T-cell (primary cell): ENCODE measurements at regions not wholly inside any gene's neighbourhood (a gene's known extent, or its start where the extent isn't known, plus 50 kb on each side); places are given as distances from the start of the nearest gene placed in this dataset.

Experiments used
- ATAC-seq, 4 experiments: fragments of 200-7000 bp in 3 of 4; fragments of 150-1000 bp in 1 of 4; cut with Tn5 transposase; replicated peaks in 1 of 4; 1 replicate in 3 of 4; 2 replicates in 1 of 4; pipeline ENCODE4 v1.10.0; 2021; ENCODE audit warnings: moderate library complexity in 3 of 4, mild to moderate bottlenecking in 2 of 4, moderate number of reproducible peaks in 1 of 4
- CTCF ChIA-PET, 2 donors: fragments of 300-600 bp; sonication (Branson Sonifier 250); formaldehyde crosslinking; loops; one replicate each; lab custom pipeline; 2022; ENCODE audit warnings: antibody characterized with exemption in 2 of 2; lab: Charles Lee
- POLR2A ChIA-PET, 2 donors: fragments of 300-600 bp; sonication (Branson Sonifier 250); formaldehyde crosslinking; loops; one replicate each; lab custom pipeline; 2022; ENCODE audit warnings: antibody characterized with exemption in 2 of 2; lab: Charles Lee
- DNase-seq, 35 experiments: peaks; one replicate each; pipeline versions ENCODE4 v3.0.0 to v3.0.0-alpha.2; 2013 to 2023
- H3K27ac ChIP-seq: one replicate; pipeline ENCODE4 v1.5.1; 2013; ENCODE audit warnings: low read length
- H3K27me3 ChIP-seq, 2 experiments: replicated peaks in 1 of 2; 1 replicate in 1 of 2; 2 replicates in 1 of 2; pipeline versions ENCODE4 v1.6.1 to v1.7.0; 2013; ENCODE audit warnings: low read length in 1 of 2, mixed read lengths in 1 of 2; ENCODE audit not compliant: control insufficient read depth in 2 of 2, insufficient read depth in 2 of 2; ENCODE audit errors: extremely low read depth in 1 of 2
- H3K36me3 ChIP-seq, 2 donors: 1 replicate in 1 of 2; 2 replicates in 1 of 2; pipeline versions ENCODE4 v1.6.1 to v1.7.0; 2013; ENCODE audit warnings: low read length in 1 of 2; ENCODE audit not compliant: control insufficient read depth in 2 of 2, insufficient read depth in 1 of 2; ENCODE audit errors: extremely low read depth in 1 of 2
- H3K4me1 ChIP-seq, 2 experiments: 1 replicate in 1 of 2; 2 replicates in 1 of 2; pipeline versions ENCODE4 v1.6.1 to v1.7.0; 2013; ENCODE audit warnings: low read length in 2 of 2, mixed read lengths in 1 of 2; ENCODE audit not compliant: insufficient read depth in 2 of 2, control insufficient read depth in 1 of 2; ENCODE audit errors: extremely low read depth in 1 of 2
- H3K4me3 ChIP-seq, 2 donors: 1 replicate in 1 of 2; 2 replicates in 1 of 2; pipeline versions ENCODE4 v1.5.1 to v1.7.0; 2013; ENCODE audit warnings: mild to moderate bottlenecking in 2 of 2, low read length in 1 of 2, moderate library complexity in 1 of 2; ENCODE audit not compliant: control insufficient read depth in 1 of 2; ENCODE audit errors: extremely low read depth in 1 of 2
- H3K9me3 ChIP-seq: 2 replicates; pipeline ENCODE4 v1.7.0; 2013
- H3K27ac Mint-ChIP-seq, 2 donors: one replicate each; pipeline ENCODE4 v1.8.0; 2020 to 2021; ENCODE audit warnings: mild to moderate bottlenecking in 2 of 2, mixed read lengths in 2 of 2
- H3K27me3 Mint-ChIP-seq, 2 donors: one replicate each; pipeline ENCODE4 v1.8.0; 2021 to 2022; ENCODE audit warnings: mixed read lengths in 2 of 2
- H3K36me3 Mint-ChIP-seq: one replicate; pipeline ENCODE4 v1.8.0; 2021; ENCODE audit warnings: mixed read lengths
- H3K4me1 Mint-ChIP-seq, 3 donors: one replicate each; pipeline ENCODE4 v1.8.0; 2020 to 2022; ENCODE audit warnings: mixed read lengths in 3 of 3, mild to moderate bottlenecking in 1 of 3
- H3K4me3 Mint-ChIP-seq, 3 donors: one replicate each; pipeline ENCODE4 v1.8.0; 2020 to 2022; ENCODE audit warnings: mild to moderate bottlenecking in 3 of 3, mixed read lengths in 3 of 3, moderate library complexity in 3 of 3
- H3K9me3 Mint-ChIP-seq, 3 donors: one replicate each; pipeline ENCODE4 v1.8.0; 2020 to 2022; ENCODE audit warnings: mixed read lengths in 3 of 3
- WGBS: methylation state at CpG from one replicate; pipeline ENCODE4 v1.1.5; 2013; ENCODE audit warnings: missing lambda C conversion rate; ENCODE audit not compliant: insufficient coverage; 5-methylcytosine and 5-hydroxymethylcytosine counted together

GRCh38 chr13:40182591-40182990 lies 483.9 kb downstream of the FOXO1 start:
- H3K4me1 Mint-ChIP-seq: peaks cover 64 to 83% (median 73%) of the 10 kb centered on the region in 3 donors
- peaks cover 5% of the 10 kb centered on the region for H3K36me3 Mint-ChIP-seq
- Histone ChIP-seq H3K27ac (no peak overlapping the region), H3K9me3 (no peaks in the 10 kb centered on the region), H3K36me3 (no peaks in the 10 kb centered on the region), H3K4me1 (peaks cover 31 to 40% of the 10 kb centered on the region in 2 experiments), H3K4me3 (no peak overlapping the region), H3K27me3 (no peaks in the 10 kb centered on the region)
- ATAC-seq: no peak
- H3K4me3 Mint-ChIP-seq: no peak overlapping the region
- H3K9me3 Mint-ChIP-seq: peaks cover 0 to 5% (median 0%) of the 10 kb centered on the region in 3 donors
- no peaks in the 10 kb centered on the region for H3K27me3 Mint-ChIP-seq
- H3K27ac Mint-ChIP-seq: no peak overlapping the region
- DNase-seq: no peak
- ChIA-PET CTCF (interaction anchor here in 1 of 2 donors (0.6 kb wide), 1 partner anchor 12 kb away, joined by 4 read pairs; no protein-coding TSS in a partner anchor), POLR2A (interaction anchor here in 1 of 2 donors (0.7 kb wide), 1 partner anchor 417 kb away, joined by 3 read pairs; no protein-coding TSS in a partner anchor)
- no CpG with 5 or more reads among the region's 2 CpGs for WGBS

GRCh38 chr13:40185414-40185813 lies 481.0 kb downstream of the FOXO1 start:
- H3K27me3 Mint-ChIP-seq: no peaks in the 10 kb centered on the region
- peak overlapping the region in 1 of 3 donors; percentile 52 for H3K4me3 Mint-ChIP-seq
- H3K27ac Mint-ChIP-seq: peak overlapping the region; percentile 40 to 59
- WGBS: 94% methylated on average over 2 of the region's 2 CpGs
- Histone ChIP-seq H3K4me3 (no peak overlapping the region), H3K27ac (no peak overlapping the region), H3K4me1 (peaks cover 52 to 58% of the 10 kb centered on the region in 2 experiments), H3K27me3 (no peaks in the 10 kb centered on the region), H3K36me3 (no peaks in the 10 kb centered on the region), H3K9me3 (no peaks in the 10 kb centered on the region)
- peaks cover 5% of the 10 kb centered on the region for H3K36me3 Mint-ChIP-seq
- POLR2A ChIA-PET: interaction anchor here in 1 of 2 donors (0.8 kb wide), 1 partner anchor 20 kb away, joined by 3 read pairs; no protein-coding TSS in a partner anchor
- ATAC-seq (no peak), DNase-seq (no peak)
- peaks cover 0 to 5% (median 0%) of the 10 kb centered on the region in 3 donors for H3K9me3 Mint-ChIP-seq
- peaks cover 74 to 87% (median 78%) of the 10 kb centered on the region in 3 donors for H3K4me1 Mint-ChIP-seq
- CTCF ChIA-PET: no interaction called here

- CTCF ChIA-PET: no interaction called here
- Histone ChIP-seq H3K4me3 (no peak overlapping the region), H3K9me3 (no peaks in the 10 kb centered on the region), H3K4me1 (peaks cover 58 to 64% of the 10 kb centered on the region in 2 experiments), H3K36me3 (no peaks in the 10 kb centered on the region), H3K27ac (peak overlapping the region; percentile 71), H3K27me3 (no peaks in the 10 kb centered on the region)
- Mint-ChIP-seq H3K36me3 (peaks cover 5% of the 10 kb centered on the region), H3K4me3 (peak overlapping the region in 2 of 3 donors; percentile 38 to 86), H3K27ac (peak overlapping the region; percentile 96 to 99), H3K9me3 (peaks cover 0 to 5% (median 0%) of the 10 kb centered on the region in 3 donors), H3K4me1 (peaks cover 80 to 92% (median 83%) of the 10 kb centered on the region in 3 donors), H3K27me3 (no peaks in the 10 kb centered on the region)
- ATAC-seq (no peak), DNase-seq (peak in 1 of 35 experiments; percentile 25)
- POLR2A ChIA-PET: no interaction called here
- WGBS: no CpG with 5 or more reads among the region's 3 CpGs
Observed at GRCh38 chr13:40186041-40186440, 480.4 kb downstream of the FOXO1 start.

- H3K4me3 Mint-ChIP-seq: peak overlapping the region; percentile 49 to 86 (median 77)
- Histone ChIP-seq H3K9me3 (no peaks in the 10 kb centered on the region), H3K27ac (peak overlapping the region; percentile 71), H3K4me1 (peaks cover 65 to 71% of the 10 kb centered on the region in 2 experiments), H3K4me3 (no peak overlapping the region), H3K36me3 (no peaks in the 10 kb centered on the region), H3K27me3 (no peaks in the 10 kb centered on the region)
- DNase-seq (peak in 6 of 35 experiments; percentile 10 to 43 (median 25)), ATAC-seq (peak; percentile 2 to 15 (median 4))
- 0% methylated on average over 1 of the region's 9 CpGs for whole genome bisulfite sequencing
- H3K9me3 Mint-ChIP-seq: peaks cover 0 to 5% (median 0%) of the 10 kb centered on the region in 3 donors
- peak overlapping the region; percentile 96 to 99 for H3K27ac Mint-ChIP-seq
- ChIA-PET CTCF (interaction anchor here in 1 of 2 donors (0.5 to 1.4 kb wide), 10 partner anchors 19 to 787 kb away, joined by 3 to 8 read pairs (median 3); no protein-coding TSS in a partner anchor), POLR2A (interaction anchor here (0.6 to 1.0 kb wide), 6 partner anchors 20 to 299 kb away, joined by 3 to 5 read pairs (median 3); no protein-coding TSS in a partner anchor)
- H3K36me3 Mint-ChIP-seq: peaks cover 5% of the 10 kb centered on the region
- H3K27me3 Mint-ChIP-seq: no peaks in the 10 kb centered on the region
- peaks cover 87 to 95% (median 87%) of the 10 kb centered on the region in 3 donors for H3K4me1 Mint-ChIP-seq
Observed at GRCh38 chr13:40186626-40187323, 479.7 kb downstream of the FOXO1 start.

- H3K27me3 ChIP-seq: no peaks in the 10 kb centered on the region
- H3K36me3 ChIP-seq: no peaks in the 10 kb centered on the region
- peak; percentile 61 to 92 (median 78) for DNase-seq
- 3% methylated on average over 6 of the region's 12 CpGs for WGBS
- H3K27ac ChIP-seq: peak overlapping the region; percentile 71
- H3K4me3 ChIP-seq: peak overlapping the region; percentile 19 to 25
- Mint-ChIP-seq H3K36me3 (peaks cover 5% of the 10 kb centered on the region), H3K9me3 (peaks cover 0 to 5% (median 0%) of the 10 kb centered on the region in 3 donors), H3K27ac (peak overlapping the region; percentile 96 to 99), H3K4me1 (peaks cover 93 to 100% (median 93%) of the 10 kb centered on the region in 3 donors), H3K4me3 (peak overlapping the region; percentile 77 to 86 (median 78)), H3K27me3 (no peaks in the 10 kb centered on the region)
- peak; percentile 74 to 83 (median 76) for ATAC-seq
- peaks cover 70 to 76% of the 10 kb centered on the region in 2 experiments for H3K4me1 ChIP-seq
- no peaks in the 10 kb centered on the region for H3K9me3 ChIP-seq
- CTCF ChIA-PET: interaction anchor here in 1 of 2 donors (0.5 to 1.4 kb wide), 12 partner anchors 19 to 786 kb away, joined by 3 to 8 read pairs (median 3); no protein-coding TSS in a partner anchor
- POLR2A ChIA-PET: interaction anchor here (0.6 to 1.0 kb wide), 6 partner anchors 19 to 299 kb away, joined by 3 to 5 read pairs (median 3); no protein-coding TSS in a partner anchor
Observed at GRCh38 chr13:40187324-40187795, 479.1 kb downstream of the FOXO1 start.
